Ammon's horn (tissue), 1 donor: ENCODE measurements at regions not wholly inside any gene's neighbourhood (a gene's known extent, or its start where the extent isn't known, plus 50 kb on each side); places are given as distances from the start of the nearest gene placed in this dataset.

Experiments
- DNase-seq: peaks from one replicate; pipeline ENCODE4 v3.0.0-alpha.2; 2016; ENCODE audit warnings: low spot score

DNA sequence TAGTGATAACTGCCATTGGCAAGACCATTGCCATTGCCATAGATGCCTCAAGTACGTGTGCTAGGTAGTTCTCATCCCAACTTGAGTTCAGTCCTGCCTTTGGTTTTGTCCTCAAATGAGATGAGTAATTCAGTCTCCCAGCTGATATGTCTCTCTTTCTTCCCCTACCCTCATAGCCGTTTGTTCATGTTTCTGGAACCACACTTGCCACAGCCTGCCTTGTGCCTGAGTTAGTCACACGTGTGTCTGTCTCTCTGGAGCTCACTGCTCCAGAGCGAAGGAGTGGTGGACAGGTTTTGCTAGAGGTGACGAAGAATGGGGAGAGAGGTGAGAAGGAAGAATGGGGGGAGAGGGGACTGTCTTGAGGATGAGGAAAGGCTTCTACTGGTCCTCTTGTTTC lies 88.0 kb upstream of the IGF1R start:
- no peak for DNase-seq

DNA sequence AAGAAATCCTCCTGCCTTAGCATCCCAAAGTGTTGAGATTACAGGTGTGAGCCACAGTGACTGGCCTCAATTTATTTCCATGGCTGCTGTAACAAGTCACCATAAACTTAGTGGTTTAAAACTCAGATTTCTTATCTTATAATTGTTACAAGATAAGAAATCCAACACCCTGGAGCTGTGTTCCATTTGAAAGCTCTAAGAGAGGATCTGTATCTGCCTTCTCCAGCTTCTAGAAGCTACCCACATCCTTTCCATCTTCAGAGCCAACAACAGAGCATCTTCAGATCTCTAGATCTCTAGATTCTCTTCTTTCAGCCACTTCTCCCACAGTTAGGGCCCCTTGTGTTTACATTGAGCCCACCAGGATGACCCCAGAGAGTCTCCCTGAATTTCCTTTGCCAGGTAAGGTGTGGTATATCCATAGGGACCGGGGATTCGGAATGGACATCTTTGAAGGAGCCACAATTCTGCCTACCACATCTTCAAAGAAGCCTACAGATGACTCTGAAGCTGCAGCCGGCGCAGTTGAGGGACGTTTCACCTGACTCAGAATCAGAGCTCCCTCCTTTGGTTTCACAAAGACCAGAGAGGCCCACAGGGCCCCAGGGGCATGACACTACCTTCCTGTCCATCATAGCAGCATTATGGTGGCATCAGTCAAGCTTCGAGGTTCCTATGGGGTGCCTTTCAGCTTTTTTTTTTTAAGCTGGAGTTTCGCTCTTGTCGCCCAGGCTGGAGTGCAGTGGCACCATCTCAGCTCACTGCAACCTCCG lies 87.0 kb upstream of the IGF1R start:
- DNase-seq = no peak

DNA sequence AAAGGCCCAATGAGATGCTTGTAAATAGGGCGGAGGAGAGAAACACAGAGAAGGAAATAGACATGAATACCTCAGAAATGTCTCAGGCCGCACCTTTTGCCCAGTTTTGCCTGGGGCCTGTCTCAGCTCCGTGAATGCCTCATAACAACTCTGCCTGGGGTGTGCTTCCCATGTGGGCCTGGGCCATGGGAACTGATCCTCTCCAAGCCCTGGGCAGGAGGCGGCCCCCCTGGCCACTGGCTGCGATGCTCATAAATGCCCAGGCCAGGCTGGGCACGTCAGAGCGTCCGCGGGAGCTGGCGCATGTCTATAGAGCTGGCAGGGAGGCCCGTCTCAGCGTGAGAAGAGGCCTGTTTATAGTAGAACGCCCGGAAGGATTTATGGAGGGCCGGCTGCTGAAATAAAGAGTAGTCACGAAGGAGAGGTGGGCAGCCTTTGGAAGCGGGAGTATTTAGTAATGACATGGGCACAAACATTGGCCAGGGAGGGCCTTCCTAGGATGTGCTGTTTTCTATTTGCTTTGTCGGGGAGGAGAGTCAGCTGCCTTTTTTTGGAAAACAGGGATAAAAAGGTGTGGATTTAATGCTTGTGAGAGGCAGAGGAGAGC lies 85.9 kb upstream of the IGF1R start:
- DNase-seq = no peak

- no peak for DNase-seq
These were observed 82.8 kb upstream of the IGF1R start for GRCh38 chr15:98565566-98565965.

GRCh38 chr15:98567951-98568350 lies 80.4 kb upstream of the IGF1R start:
- DNase-seq = no peak

DNA sequence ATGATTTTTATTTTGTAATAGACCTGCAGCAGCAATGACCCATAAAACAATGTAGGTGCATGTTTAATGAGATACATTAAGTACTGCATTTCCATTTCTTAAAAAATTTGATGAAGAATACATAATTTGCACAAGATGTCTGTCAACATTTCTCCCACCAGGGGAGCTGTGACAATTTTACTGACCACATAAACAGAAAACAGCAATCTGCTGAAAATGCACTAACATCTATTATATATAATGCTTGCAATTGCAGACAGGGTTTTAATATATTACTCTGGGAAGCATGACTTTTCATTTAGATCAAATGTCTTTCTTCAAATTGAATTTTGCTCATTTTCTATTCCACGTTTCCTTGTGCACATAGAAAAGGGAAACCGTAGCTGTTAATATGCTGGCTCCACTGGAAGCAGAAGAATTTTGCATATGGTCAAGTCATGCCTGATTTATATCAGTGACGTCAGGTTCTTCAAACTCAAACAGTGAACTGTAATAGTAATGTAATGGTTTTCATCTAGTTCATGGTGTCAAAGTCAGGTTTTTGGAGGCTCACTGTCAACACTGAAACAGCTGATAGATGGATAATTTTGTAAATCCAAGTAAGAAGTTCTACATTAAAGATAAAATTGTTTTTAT lies 79.8 kb upstream of the IGF1R start:
- DNase-seq = no peak

DNA sequence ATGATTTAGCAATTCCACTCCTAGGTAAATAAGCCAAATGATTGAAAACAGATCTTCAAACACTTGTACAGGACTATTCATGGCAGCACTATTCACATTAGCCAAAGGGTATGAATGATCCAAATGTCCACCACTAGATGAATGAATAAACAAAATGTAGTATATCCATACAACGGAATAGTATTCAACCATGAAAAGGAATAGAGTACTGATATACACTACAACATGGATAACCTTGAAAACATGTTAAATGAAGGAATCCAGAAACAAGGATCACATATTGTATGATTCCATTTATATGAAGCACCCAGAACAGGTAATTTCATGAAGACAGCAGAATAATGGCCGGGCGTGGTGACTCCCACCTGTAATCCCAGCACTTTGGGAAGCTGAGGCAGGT lies 78.2 kb upstream of the IGF1R start:
- no peak for DNase-seq

DNA sequence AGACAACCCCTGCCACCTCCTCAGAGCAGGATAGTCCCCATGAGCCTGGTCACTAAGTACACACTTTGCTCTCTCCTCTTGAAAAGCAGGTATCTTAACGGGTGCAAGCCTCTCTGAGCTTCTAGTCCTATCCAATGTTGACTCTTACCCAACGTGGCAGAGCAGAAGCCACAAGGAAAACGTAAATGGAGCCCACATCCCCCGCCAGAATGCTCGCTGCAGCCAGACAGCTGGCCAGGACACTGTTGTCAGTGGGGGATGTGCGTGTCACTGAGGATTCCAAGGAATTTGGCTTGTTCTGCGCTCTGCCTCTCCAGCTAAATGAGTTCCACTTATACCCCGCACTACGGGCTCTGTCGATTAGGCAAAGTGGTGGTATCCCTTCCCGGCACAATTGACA lies 67.8 kb upstream of the IGF1R start:
- DNase-seq = no peak

DNA sequence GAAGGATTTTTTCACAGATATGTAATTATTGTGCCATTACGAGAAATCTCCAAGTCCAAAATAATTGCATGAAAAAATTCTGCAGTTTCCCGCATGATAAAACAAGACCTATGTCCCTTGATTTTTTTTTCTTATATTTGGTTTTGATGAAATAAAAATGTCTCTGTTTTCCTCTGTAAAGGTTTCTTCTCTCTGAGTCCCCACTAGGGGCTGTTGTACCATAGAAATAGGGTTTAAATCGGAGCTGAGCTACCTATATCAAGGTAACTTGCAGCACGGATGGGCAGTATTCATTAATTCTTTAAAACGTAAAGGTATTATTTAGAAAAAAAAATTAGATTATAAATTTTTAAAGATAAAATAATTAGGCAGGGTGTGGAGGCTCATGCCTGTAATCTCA lies 66.6 kb upstream of the IGF1R start:
- DNase-seq = no peak

DNA sequence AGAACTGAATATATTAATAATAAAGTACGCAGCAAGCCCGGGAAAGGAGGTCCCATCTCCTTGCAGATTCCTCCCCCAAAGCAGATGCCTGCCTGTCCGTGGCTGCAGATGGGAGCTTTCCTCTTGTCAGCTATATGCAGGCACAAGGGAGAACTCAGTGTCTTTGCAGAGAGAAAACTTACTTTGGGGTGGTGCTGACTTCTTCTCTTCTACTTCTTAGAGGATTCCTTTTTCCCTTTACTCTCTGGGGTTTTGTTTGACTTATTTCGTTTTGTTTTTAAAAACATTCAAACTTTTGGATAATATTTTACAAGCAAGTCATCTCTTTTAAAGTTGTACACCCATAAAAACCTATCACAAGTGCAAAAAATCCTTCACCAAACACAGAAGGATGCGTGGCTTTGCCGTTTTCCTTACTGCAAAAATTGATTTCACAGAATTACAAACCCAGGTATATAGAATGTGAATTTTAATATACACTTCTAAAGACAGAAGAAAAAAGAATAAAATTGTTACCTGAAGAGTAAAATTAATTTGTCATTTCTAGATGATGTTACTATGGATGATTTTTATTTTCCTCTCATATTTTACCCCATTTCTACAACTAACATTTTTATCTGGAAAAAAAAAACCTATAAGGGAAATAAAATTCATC lies 65.3 kb upstream of the IGF1R start:
- no peak for DNase-seq

- DNase-seq = no peak
These were observed 64.4 kb upstream of the IGF1R start for GRCh38 chr15:98583771-98584430.

- no peak for DNase-seq
These were observed 62.3 kb upstream of the IGF1R start for GRCh38 chr15:98586066-98586465.

GRCh38 chr15:98592136-98592535 lies 56.2 kb upstream of the IGF1R start:
- no peak for DNase-seq

GRCh38 chr15:98596131-98596530 lies 52.2 kb upstream of the IGF1R start:
- no peak for DNase-seq

- DNase-seq = no peak
These were observed 51.4 kb upstream of the IGF1R start for GRCh38 chr15:98596885-98597392.

DNA sequence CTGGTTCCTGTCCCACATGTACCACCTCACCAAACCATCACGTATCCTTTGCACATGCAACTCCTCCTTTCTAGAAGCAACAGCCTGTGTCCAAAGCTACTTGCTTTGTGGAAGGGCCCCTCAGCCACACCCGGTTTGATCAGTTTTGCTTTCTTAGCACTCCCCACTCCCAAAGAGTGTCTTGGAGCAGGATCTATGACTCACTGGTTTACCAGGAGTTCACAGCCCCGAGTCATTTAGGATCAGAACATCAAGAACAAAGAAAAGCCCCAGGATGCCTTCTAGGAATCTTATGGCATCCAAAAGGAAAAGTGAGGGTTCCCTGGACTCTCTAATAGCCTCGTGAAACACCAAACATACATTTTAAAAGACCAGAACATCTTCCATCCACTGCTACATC lies 50.7 kb upstream of the IGF1R start:
- DNase-seq = no peak
